HG03442 (cell line): ENCODE measurements at regions not wholly inside any gene's neighbourhood (a gene's known extent, or its start where the extent isn't known, plus 50 kb on each side); places are given as distances from the start of the nearest gene placed in this dataset.
"Not testable (repeated sequence)": the region's sequence is repeated elsewhere in the genome, so short reads cannot be mapped to it uniquely, and the experiment has no call there.

Source experiments
- ATAC-seq: cut with Tn5 transposase; IDR thresholded peaks from one replicate; pipeline ENCODE4 v1.9.1; 2021; ENCODE audit warnings: mild to moderate bottlenecking, moderate library complexity; ENCODE audit not compliant: unreplicated experiment

DNA sequence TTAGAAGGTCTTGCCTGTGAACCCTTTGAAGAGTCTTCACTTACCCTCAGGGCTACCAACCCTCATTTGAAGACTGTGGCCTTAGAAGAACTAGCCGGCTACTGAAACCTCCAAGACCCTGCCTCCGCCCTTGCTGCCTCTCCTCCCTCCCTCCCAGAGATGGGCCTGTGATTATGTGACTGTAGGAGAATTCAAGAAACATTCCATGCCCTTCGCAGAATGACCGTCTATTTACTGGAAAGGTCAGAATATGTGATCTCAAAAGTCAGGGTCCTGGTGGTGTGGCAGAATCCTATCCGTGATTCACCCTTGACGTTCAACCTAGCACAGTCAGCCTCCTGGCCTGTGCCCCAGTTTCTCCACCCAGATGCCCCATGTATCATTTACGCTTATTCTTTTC, 109.6 kb downstream of the CTNND1 start:
- ATAC-seq, result no peak

DNA sequence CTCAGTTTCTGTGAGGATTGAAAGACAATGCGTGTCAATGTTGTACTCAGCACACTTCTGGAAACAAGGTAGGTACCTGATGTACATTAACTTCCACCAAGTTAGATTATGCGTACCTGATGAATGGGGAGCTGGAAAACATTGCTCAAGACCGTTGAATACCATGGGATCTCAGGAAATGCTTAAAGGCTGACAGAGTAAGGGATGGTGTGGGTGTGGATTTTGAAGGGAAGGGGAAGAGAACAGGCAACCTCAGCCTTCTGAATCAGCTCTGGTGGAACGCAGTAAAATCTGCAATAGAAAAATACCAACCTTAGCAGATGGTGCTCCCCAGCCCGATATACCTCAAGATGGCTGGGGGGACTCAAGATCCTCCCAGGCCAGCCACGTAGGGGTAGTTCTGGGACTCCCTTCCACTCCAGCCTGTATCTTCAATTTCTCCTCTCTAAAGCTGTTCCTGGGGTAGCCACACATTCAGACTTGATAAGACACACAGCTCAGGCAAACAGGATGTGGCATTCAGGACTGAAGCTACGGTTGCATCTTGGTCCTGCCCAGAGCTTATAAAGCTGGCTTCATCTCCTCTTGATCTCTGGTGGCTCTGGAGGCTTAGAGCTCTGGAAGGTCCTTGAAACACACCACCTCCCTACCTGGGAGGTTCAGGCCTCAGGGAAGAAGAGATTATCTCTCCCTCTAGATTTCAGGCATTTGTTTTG, 111.8 kb downstream of the CTNND1 start:
- ATAC-seq, result no peak

DNA sequence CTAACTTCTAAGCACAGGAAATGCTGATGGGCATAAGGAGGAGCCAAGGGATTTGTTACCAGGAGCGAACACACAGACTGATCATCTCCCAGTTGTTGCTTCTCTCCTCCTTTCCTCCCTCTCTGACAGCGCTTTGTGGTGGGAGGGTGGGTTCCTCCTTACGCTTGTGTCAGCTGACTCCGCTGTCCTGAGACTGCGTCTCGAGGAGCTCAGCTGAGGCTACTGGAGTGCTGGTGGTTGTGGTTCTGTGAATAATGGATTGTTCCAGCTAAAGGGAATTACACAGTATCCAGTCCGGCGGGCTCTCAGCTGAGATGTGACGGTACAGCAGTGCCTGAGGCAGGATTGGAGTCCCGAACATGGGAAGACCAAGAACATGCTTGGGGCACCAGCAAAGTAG, 113.4 kb downstream of the CTNND1 start:
- no peak for ATAC-seq

DNA sequence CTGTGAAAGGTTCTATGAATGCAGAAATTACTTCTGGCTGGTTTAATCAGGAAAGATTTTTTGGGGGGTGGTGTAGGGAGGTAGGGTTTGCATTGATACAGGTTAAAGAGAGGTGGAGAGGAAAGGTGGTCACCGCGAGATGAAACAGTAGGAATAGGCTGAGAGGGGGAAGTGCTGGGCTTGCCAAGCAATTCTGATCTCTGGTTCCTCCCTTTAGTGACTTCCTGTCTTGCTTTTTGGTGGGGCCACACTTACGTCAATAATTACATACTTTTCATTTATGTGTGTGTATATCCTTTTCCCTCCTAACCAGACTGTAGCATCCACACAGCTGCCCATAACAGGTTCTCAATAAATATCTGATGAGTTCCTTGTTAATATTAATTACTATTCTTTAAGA, 120.0 kb downstream of the CTNND1 start:
- ATAC-seq, result no peak

DNA sequence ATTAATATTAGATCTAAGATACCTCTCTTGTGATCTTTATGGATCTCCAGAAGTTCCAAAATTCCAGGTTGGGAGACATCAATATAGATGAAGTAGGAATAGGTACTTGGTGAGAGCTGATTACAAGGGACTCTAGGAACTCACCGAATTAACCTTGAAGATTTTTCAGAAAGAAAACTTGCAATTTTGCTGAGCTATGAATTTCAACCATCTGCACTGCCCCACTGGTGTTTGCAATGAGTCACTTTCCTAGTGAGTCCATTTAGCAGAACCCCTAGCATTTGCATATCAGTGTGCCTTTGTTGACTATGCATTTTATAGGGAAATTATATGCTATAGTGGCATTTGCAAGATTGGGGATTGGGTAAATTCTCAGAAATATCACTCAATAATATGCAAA, 122.0 kb downstream of the CTNND1 start:
- no peak for ATAC-seq

DNA sequence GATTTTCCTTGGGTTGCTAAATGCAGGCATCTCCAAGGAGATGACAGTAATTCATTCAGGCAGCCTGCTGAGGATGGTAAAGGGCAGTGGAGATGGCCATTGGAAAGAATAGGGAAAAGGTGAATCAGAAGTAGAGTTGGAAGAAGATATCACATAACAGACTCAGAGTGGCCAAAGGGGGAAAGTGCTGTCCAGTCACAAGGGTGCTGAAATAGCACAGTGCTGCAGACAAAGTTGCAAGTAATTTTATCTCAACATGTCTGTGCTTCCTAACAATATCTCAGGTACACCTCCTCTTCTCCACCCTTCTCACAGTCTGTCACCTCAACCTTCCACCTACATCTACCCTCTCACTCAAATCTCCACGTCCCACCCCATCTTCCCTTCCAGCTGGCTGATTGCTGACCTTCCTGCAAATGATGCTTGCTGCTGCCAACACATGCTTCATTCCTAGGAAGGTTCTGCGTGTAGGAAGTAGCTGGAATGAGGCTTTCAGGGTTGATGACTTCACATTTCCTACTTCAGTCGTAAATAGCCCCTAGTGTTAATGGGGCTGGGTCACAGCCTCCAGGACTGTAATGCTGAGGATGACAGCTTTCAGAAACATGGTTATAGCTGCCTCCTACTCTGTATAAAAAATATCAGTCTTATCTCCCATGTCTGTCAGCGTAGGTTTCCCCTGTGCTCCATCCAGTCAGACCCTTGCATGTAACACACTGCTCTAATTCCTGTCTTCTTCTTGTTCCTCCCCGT, 123.9 kb downstream of the CTNND1 start:
- ATAC-seq, result no peak

DNA sequence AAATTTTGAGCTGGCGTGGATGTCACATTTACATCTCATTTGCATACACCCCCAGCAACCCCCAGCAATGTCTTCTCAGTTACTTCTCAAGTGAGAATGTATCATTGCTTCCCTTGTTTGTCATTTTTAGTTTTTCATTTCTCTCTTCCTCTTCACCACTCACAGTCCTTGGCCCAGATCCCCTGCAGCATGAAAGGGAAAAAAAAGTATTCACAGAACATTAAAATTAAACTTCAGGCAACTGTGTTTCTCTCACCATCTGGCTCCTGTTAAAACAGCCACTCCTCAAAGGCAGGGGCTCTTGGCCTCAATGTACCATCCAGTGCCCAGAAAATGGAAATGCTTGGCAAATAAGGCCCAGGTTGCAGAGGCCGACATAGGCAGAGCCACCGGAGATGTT, 126.8 kb downstream of the CTNND1 start:
- ATAC-seq, result no peak

DNA sequence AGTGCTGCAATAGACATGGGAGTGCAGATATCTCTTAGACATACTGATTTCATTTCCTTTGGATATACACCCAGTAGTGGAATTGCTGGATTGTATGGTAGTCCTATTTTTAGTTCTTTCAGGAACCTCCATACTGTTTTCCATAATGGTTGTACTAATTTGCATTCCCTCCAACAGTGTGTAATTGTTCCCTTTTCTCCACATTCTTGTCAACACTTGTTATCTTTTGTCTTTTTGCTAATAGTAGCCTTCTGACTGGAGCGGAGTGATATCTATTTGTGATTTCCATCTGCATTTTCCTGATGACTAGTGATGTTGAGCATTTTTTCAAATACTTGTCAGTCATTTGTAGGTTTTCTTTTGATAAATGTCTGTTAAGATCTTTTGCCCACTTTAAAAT, 128.9 kb downstream of the CTNND1 start:
- ATAC-seq, result no peak

DNA sequence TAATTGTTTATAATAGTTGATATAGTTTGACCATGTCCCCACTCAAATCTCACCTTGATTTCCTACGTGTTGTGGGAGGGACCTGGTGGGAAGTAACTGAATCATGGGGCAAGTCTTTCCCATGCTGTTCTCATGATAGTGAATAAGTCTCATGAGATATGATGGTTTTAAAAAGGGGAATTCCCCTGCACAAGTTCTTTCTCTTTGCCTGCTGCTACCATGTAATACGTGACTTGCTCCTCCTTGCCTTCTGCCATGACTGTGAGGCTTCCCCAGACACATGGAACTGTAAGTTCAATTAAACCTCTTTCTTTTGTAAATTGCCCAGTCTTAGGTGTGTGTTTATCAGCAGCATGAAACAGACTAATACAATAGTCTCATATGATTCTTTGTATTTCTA, 130.5 kb upstream of the OR9Q1 start:
- ATAC-seq, result not testable (repeated sequence)

DNA sequence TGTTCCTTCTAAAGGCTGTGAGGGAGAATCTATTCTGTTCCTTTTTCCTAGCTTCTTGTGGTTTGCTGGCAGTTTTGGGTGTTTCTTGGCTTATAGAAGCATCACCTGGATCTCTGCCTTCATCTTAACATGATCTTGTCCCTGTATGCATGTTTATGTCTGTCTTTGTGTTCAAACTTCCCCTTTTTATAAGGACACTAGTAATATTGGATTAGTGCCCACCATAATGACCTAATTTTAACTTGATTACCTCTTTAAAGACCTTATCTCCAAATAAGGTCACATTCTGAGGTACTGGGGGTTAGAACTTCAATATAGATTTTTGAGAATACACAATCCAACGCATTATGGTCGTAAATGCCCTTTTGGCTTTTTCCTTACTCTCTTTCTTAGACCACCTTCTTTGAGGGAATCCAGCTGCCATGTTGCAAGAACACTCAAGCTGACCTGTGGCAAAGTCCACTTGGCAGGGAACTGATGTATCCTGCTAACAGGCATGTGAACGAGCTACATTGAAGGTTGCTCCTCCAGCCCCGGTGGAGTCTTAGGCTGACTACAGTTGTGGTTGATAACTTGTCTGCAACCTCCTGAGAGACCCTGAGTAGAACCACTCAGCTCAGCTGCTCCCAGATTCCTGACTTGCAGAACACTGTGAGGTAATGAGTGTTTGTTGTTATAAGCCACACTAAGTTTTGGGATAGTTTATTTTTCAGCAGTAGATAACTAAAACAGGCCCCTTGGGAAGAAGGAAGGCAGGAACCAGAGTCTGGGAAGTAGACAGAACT, 127.1 kb upstream of the OR9Q1 start:
- ATAC-seq, result no peak

DNA sequence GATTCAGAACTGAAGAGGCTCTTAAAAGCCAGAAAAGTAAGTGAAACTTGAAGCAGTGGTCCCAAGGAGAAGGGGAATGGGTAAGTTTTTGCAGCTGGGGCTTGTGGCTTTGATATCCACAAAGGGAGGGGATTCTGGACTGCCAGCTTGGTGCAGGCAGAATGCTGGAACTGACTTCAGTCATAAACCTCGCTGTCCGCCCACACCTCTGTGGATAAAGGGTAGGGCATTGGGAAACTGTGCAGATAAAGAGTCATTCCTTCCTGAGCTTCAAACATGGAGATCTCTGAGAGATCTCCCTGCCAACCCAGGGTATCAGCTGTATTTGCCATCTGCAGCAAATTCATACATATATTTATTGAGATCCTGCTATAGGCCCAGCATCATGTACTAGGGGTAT, 124.3 kb upstream of the OR9Q1 start:
- no peak for ATAC-seq

DNA sequence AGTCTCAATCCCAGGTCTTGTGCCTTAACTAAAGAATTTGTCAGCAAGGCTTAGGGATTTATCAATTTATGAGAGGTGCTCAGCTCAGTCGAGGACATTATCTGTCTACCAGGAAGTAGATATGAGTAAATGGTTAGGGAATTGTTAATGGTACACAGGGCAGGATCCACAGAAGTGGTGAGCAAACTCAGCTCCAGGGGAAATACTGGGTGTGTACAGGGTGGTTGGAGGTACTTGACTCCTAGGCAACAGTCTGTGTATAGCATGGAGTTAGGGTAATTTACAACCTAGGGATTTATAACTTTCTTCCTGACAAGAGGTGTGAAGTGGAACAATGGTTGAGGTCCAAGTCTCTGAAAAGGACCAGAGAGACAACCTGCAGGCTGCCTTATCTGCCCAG, 123.4 kb upstream of the OR9Q1 start:
- ATAC-seq, result no peak

DNA sequence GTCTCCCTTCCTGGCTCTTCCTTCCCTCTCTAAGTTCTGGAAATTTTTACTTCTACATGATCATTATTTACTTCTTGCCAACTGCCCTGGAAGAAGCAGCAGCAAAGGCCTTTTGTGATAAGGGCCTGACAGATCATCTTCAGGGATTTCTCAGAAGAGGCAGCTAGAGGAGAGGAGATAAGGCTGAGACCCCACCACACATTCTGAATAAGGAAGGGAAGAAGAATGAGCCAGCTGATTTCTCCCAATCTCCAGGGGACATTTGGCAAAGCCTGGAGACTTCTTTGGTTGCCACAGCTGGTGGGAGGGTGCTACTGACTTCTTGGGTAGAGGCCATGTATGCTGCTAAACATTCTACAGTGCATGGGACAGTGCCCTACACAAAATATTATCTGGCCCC, 122.4 kb upstream of the OR9Q1 start:
- no peak for ATAC-seq

DNA sequence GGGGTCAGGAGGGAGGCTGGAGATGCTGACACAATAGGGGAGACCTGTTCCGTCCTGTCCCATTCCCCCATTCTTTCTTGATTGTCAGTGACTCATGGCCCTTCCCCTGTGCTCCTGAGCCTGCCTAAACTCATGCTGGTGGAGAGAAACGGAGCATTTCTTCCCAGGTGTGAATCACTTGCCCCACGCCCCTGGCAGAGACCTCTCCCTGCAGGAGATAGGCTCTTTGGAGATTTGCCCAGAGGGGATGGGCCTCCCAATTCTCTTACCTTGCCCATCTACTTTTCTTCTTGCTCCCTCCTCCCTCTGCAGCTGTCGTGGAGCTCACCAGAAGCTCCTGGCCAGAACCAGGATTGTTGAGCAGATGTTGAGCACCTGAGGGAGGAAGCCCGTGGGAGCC, 121.9 kb upstream of the OR9Q1 start:
- no peak for ATAC-seq

DNA sequence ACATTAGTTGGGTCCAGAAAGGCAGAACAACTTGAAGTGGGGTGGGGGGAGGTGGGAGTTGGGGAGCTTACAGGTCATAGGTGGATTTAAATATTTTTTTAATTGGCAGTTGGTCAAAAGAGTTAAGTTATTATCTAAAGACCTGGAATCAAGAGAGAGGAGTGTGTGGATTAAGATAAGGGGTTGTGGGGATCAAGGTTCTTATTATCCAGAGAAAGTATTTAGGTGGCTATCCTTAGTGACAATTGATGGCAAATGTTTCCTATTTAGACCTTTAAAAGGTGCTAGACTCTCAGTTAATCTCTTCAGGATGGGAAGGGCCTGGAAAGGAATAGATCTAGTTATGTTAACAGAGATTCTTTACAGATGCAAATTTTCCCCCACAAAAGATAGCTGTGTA, 120.7 kb upstream of the OR9Q1 start:
- no peak for ATAC-seq

DNA sequence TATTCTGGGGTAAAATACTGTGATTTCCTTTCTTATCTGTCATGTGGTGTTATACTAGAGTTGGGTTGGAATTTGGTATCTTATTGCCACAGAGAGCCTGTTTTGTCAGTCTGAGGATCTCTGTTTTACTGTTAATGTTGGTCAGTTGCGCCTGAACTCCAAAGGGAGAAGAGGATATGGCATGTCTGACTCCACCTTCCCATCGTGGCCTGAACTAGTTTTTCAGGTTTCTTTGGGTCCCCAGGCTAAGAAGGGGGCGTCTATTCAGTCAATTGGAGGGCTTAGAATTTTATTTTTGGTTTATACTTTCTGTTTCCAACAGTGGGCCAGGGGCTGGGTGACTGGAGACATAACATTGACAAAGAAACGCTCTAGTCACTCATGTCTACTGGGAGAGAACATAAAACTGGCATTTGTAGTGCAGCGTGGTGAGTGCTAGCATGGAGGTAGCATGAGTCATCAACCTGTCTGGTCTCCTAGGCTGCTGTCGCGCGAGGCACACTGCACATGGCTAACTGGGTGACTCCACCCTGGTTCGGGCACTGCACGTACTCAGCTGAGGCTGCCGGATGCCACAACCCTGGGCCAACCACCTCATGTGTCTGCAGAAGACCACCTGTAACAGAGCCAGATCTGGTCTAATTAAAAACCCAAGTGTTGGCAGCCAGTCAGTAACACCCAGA, 120.1 kb upstream of the OR9Q1 start:
- ATAC-seq, result peak; percentile 97

DNA sequence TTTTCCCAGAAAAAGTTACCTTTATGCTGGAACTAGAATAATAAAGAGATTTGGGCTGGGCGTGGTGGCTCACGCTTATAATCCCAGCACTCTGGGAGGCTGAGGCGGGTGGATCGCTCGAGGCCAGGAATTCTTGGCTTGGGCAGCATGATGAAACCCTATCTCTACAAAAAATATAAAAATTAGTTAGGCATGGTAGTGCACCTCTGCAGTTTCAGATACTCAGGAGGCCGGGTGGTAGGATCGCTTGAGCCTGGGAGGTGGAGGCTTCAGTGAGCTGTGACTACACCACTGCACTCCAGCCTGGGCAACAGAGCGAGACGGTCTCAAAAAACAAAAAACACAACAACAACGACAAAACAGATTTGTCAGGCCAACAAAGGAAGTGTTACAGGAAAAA, 119.3 kb upstream of the OR9Q1 start:
- no peak for ATAC-seq

DNA sequence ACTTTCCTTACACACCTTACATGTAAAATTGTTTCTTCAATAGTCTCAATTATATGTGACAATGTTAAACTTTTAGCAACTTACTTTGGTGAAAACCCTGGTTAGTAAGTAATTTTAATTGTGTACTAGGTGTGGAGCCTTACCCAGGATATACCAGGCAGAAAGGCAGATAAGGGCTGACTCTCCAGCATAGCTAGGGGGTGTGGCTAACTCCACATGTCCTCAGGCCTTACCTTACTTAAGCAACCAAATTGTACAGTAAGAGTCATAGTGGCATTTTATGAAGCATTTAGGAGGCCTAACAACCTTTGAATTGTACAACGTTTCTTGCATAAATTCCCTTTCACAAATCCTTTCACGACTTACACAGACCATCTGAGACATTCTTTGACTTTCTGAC, 118.2 kb upstream of the OR9Q1 start:
- ATAC-seq, result no peak

DNA sequence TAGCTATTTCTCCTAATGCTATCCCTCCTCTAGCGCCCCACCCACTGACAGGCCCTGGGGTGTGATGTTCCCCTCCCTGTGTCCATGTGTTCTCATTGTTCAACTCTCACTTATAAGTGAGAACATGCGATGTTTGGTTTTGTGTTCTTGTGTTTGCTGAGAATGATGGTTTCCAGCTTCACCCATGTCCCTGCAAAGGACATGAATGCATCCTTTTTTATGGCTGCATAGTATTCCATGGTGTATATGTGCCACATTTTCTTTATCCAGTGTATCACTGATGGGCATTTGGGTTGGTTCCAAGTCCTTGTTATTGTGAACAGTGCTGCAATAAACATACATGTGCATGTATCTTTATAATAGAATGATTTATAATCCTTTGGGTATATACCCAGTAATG, 115.3 kb upstream of the OR9Q1 start:
- not testable (repeated sequence) for ATAC-seq

DNA sequence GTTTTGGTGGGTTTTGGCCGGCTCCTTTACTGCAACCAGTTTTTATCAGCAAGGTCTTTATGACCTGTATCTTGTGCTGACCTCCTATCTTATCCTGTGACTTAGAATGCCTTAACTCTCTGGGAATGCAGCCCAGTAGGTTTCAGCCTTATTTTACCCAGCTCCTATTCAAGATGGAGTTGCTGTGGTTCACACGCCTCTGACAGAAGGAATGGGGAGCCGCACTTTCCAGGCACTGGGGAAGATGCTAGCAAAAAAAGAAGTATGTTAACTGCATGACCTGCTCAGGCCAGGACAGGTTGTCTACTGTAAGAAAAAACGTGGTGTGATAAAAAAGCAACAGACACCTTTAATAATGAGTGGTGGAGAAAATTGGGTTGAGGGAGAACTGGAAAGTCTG, 112.2 kb upstream of the OR9Q1 start:
- not testable (repeated sequence) for ATAC-seq
